Endothelial cell of umbilical vein (primary cell): ENCODE measurements at regions not wholly inside any gene's neighbourhood (a gene's known extent, or its start where the extent isn't known, plus 50 kb on each side); places are given as distances from the start of the nearest gene placed in this dataset.

ENCODE experiments used
- BruUV-seq: library from RNA; stranded (reverse); fragments of 400-500 nt; replicated peaks from 2 replicates; lab custom pipeline; 2021; lab: Mats Ljungman, UMichigan
- CTCF ChIA-PET: fragments of 300-600, 350-600 bp; sonication (Branson Sonifier 250); formaldehyde crosslinking; loops from one replicate; lab custom pipeline; 2021; ENCODE audit warnings: antibody characterized with exemption, inconsistent platforms; lab: Charles Lee
- POLR2A ChIA-PET: fragments of 300-600, 350-600 bp; sonication (Branson Sonifier 250); formaldehyde crosslinking; loops from one replicate; lab custom pipeline; 2021; ENCODE audit warnings: antibody characterized with exemption, inconsistent platforms; lab: Charles Lee
- DNase-seq: peaks from one replicate; pipeline ENCODE4 v3.0.0-alpha.2; 2011; ENCODE audit warnings: low read depth, low spot score
- FAIRE-seq: peaks from 2 replicates; lab custom pipeline; 2011; peaks lifted over from hg19 to GRCh38; lab: Jason Lieb, UNC
- H2AFZ ChIP-seq: 2 replicates; pipeline ENCODE4 v1.6.0; 2012; ENCODE audit warnings: low read depth, low read length, control low read depth, inconsistent platforms
- H3K27ac ChIP-seq: 2 replicates; pipeline ENCODE4 v1.5.1; 2011; ENCODE audit warnings: low read depth, mild to moderate bottlenecking, control low read depth, low read length, moderate library complexity; ENCODE audit not compliant: insufficient read depth
- H3K27me3 ChIP-seq, 2 experiments: 2 replicates each; pipeline versions ENCODE4 v1.6.0 to v1.6.1; 2011; ENCODE audit warnings: low read length in 2 of 2, mixed read lengths in 1 of 2; ENCODE audit not compliant: control insufficient read depth in 2 of 2, insufficient read depth in 2 of 2
- H3K36me3 ChIP-seq, 2 experiments: 2 replicates in 1 of 2; 3 replicates in 1 of 2; pipeline ENCODE4 v1.5.1; 2011; ENCODE audit warnings: low read length in 2 of 2, mild to moderate bottlenecking in 1 of 2, moderate library complexity in 1 of 2; ENCODE audit not compliant: control insufficient read depth in 2 of 2, insufficient read depth in 2 of 2; ENCODE audit errors: extremely low read depth in 1 of 2
- H3K4me1 ChIP-seq: 3 replicates; pipeline ENCODE4 v1.5.1; 2011; ENCODE audit warnings: mild to moderate bottlenecking, low read length; ENCODE audit not compliant: control insufficient read depth, insufficient read depth; ENCODE audit errors: extremely low read depth
- H3K4me2 ChIP-seq: 2 replicates; pipeline ENCODE4 v1.6.1; 2011; ENCODE audit warnings: low read length, control low read depth, mixed read lengths; ENCODE audit not compliant: insufficient read depth
- H3K4me3 ChIP-seq, 3 experiments: fragments of 200-600 bp in 1 of 3; sonication (generic), shearing (Covaris generic) in 1 of 3; replicated peaks in 1 of 3; 2 replicates each; pipeline ENCODE4 v1.5.1; 2011 to 2016; ENCODE audit warnings: control low read depth in 3 of 3, low read length in 3 of 3, mild to moderate bottlenecking in 2 of 3, inconsistent platforms in 1 of 3, low read depth in 1 of 3, moderate library complexity in 1 of 3; ENCODE audit not compliant: insufficient read depth in 1 of 3
- H3K79me2 ChIP-seq: 2 replicates; pipeline ENCODE4 v1.6.0; 2012; ENCODE audit warnings: low read length, inconsistent platforms; ENCODE audit not compliant: control insufficient read depth, insufficient read depth
- H3K9ac ChIP-seq: replicated peaks from 2 replicates; pipeline ENCODE3; 2011; ENCODE audit warnings: low read length, control low read depth; ENCODE audit not compliant: insufficient read depth; ENCODE audit errors: extremely low read depth
- H3K9me1 ChIP-seq: replicated peaks from 3 replicates; pipeline ENCODE4 v1.6.0; 2011; ENCODE audit warnings: mild to moderate bottlenecking, low read length; ENCODE audit not compliant: control insufficient read depth, insufficient read depth; ENCODE audit errors: extremely low read depth
- H3K9me3 ChIP-seq: replicated peaks from 2 replicates; pipeline ENCODE4 v1.5.1; 2012; ENCODE audit warnings: low read length, inconsistent platforms; ENCODE audit not compliant: control insufficient read depth, insufficient read depth
- H4K20me1 ChIP-seq: replicated peaks from 2 replicates; pipeline ENCODE3; 2011; ENCODE audit warnings: mild to moderate bottlenecking, low read length; ENCODE audit not compliant: control insufficient read depth, insufficient read depth; ENCODE audit errors: extremely low read depth
- CTCF ChIP-seq, 2 donors: IDR thresholded peaks; 1 replicate in 1 of 2; 2 replicates in 1 of 2; pipeline ENCODE4 v1.5.1; 2011; ENCODE audit warnings: low read length in 2 of 2, mild to moderate bottlenecking in 2 of 2, moderate library complexity in 2 of 2, control low read depth in 1 of 2, inconsistent platforms in 1 of 2, low read depth in 1 of 2; ENCODE audit not compliant: insufficient read depth in 1 of 2; ENCODE audit errors: extremely low read depth in 1 of 2
- EZH2 ChIP-seq: IDR thresholded peaks from 2 replicates; pipeline ENCODE4 v1.6.1; 2012; ENCODE audit warnings: borderline replicate concordance, low read depth, mild to moderate bottlenecking, moderate library complexity, low read length, inconsistent platforms; ENCODE audit not compliant: severe bottlenecking
- FOS ChIP-seq: IDR thresholded peaks from 2 replicates; pipeline ENCODE4 v1.6.1; 2011; ENCODE audit warnings: mild to moderate bottlenecking, low read length, moderate library complexity, borderline replicate concordance; ENCODE audit not compliant: insufficient read depth
- GATA2 ChIP-seq: IDR thresholded peaks from 2 replicates; pipeline ENCODE4 v1.7.0; 2011; ENCODE audit warnings: low read depth, mild to moderate bottlenecking, moderate library complexity, mixed read lengths, low read length; ENCODE audit not compliant: insufficient read length, insufficient read depth
- JUN ChIP-seq: IDR thresholded peaks from 2 replicates; pipeline ENCODE4 v1.6.1; 2011; ENCODE audit warnings: borderline replicate concordance, low read depth; ENCODE audit not compliant: insufficient read length, insufficient read depth
- MAX ChIP-seq: IDR thresholded peaks from 2 replicates; pipeline ENCODE4 v1.6.1; 2011; ENCODE audit not compliant: insufficient read depth, insufficient read length
- MYC ChIP-seq: IDR thresholded peaks from one replicate; pipeline ENCODE4 v1.6.1; 2011; ENCODE audit warnings: mild to moderate bottlenecking, low read depth, low read length
- POLR2A ChIP-seq: IDR thresholded peaks from 2 replicates; pipeline ENCODE4 v1.6.1; 2012; ENCODE audit warnings: low read depth, mild to moderate bottlenecking, control low read depth, low read length
- POLR2AphosphoS5 ChIP-seq: IDR thresholded peaks from 2 replicates; pipeline ENCODE4 v1.6.1; 2012; ENCODE audit warnings: low read depth, mild to moderate bottlenecking, control low read depth, low read length, moderate library complexity; ENCODE audit not compliant: insufficient read depth
- dilution Hi-C: fragments of 300-500 bp; cut with MboI; formaldehyde crosslinking; loops from one replicate; pipeline ENCODE4 v1.15.0; 2019; ENCODE audit warnings: low sequenced_read_pairs; ENCODE audit not compliant: extremely low pct_ligation_motif_present
- intact Hi-C: fragments of 100-400 bp; cut with micrococcal nuclease; formaldehyde crosslinking; loops from one replicate; pipeline ENCODE4 v1.10.0; 2022

- FAIRE-seq (no peak), DNase-seq (no peak)
- dilution Hi-C loops, result no loop called here
- H3K9me3 ChIP-seq, result no peaks in the 10 kb centered on the region
- H3K9ac ChIP-seq, result no peak overlapping the region
- ChIA-PET CTCF (no interaction called here), POLR2A (no interaction called here)
- no TSS peak for BruUV-seq
- no peak overlapping the region for H3K4me3 ChIP-seq
- peaks cover 0 to 4% of the 10 kb centered on the region in 2 experiments for H3K27me3 ChIP-seq
- no peak overlapping the region for H3K4me2 ChIP-seq
- no peak overlapping the region for H3K27ac ChIP-seq
- no peak overlapping the region for H2AFZ ChIP-seq
- H3K79me2 ChIP-seq, result no peaks in the 10 kb centered on the region
- no peaks in the 10 kb centered on the region for H3K9me1 ChIP-seq
- TF ChIP-seq GATA2 (no peak), CTCF (IDR thresholded peaks at IDR 0.05; ENCODE audit: extremely low read depth in 1 of 2, insufficient read depth in 1 of 2, low read depth in 1 of 2, low read length in 2 of 2) (no peak), MAX (no peak)
- H4K20me1 ChIP-seq, result no peaks in the 10 kb centered on the region
- intact Hi-C loops, result no loop called here
- no peaks in the 10 kb centered on the region for H3K4me1 ChIP-seq
- H3K36me3 ChIP-seq, result no peaks in the 10 kb centered on the region
Measured at GRCh38 chr5:79182141-79182540, 53.8 kb upstream of the JMY start.

GRCh38 chr5:79183011-79183410 is 52.9 kb upstream of the JMY start:
- H3K27ac ChIP-seq, result no peak overlapping the region
- no peaks in the 10 kb centered on the region for H4K20me1 ChIP-seq
- no peak overlapping the region for H3K4me2 ChIP-seq
- TF ChIP-seq CTCF (IDR thresholded peaks at IDR 0.05; ENCODE audit: extremely low read depth in 1 of 2, insufficient read depth in 1 of 2, low read depth in 1 of 2, low read length in 2 of 2), result no peak
- no peak for TF ChIP-seq JUN
- TF ChIP-seq MYC, result no peak
- TF ChIP-seq POLR2AphosphoS5, result no peak
- no peak for TF ChIP-seq POLR2A
- TF ChIP-seq EZH2, result no peak
- no peak for TF ChIP-seq FOS
- no peak for TF ChIP-seq MAX
- no peak for TF ChIP-seq GATA2
- H3K9me3 ChIP-seq, result no peaks in the 10 kb centered on the region
- no peaks in the 10 kb centered on the region for H3K79me2 ChIP-seq
- no peaks in the 10 kb centered on the region for H3K9me1 ChIP-seq
- DNase-seq, result no peak
- no TSS peak for BruUV-seq
- intact Hi-C loops (no loop called here), dilution Hi-C loops (no loop called here)
- H2AFZ ChIP-seq, result no peak overlapping the region
- CTCF ChIA-PET, result no interaction called here
- no peak overlapping the region for H3K9ac ChIP-seq
- H3K27me3 ChIP-seq, result peaks cover 0 to 4% of the 10 kb centered on the region in 2 experiments
- no peak overlapping the region for H3K4me3 ChIP-seq
- no peaks in the 10 kb centered on the region for H3K4me1 ChIP-seq
- POLR2A ChIA-PET, result no interaction called here
- H3K36me3 ChIP-seq, result no peaks in the 10 kb centered on the region
- peak; percentile 24 for FAIRE-seq
